ENCODE measurements at regions not wholly inside any gene's neighbourhood (a gene's known extent, or its start where the extent isn't known, plus 50 kb on each side); places are given as distances from the start of the nearest gene placed in this dataset.

DNA sequence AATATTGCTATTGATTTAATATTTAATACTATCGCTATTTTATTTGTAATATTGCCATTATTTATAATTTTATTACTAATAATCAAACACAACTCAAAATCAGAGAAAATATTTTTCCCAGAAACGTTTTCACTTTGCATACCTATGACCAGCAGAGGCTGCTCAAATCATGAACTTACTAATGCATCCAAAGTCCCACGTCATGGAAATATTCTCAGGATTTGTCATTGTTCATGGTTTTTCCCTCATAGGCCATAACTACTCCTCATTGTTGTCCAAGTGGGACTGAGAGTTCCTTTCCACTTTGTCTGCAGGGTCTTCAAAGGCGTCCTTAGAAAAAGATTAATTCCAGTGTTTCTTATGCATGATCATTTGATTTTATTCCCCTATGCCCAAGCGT lies 344.8 kb downstream of the THBS2 start:
- DNase-seq (ENCODE audit: low read depth) = peak; percentile 30

GRCh38 chr6:168908166-168908565 lies 345.5 kb downstream of the THBS2 start:
- peak; percentile 27 for DNase-seq (ENCODE audit: low read depth)

- DNase-seq (ENCODE audit: low read depth) = no peak
These were observed 347.3 kb downstream of the THBS2 start for GRCh38 chr6:168906391-168906790.

DNA sequence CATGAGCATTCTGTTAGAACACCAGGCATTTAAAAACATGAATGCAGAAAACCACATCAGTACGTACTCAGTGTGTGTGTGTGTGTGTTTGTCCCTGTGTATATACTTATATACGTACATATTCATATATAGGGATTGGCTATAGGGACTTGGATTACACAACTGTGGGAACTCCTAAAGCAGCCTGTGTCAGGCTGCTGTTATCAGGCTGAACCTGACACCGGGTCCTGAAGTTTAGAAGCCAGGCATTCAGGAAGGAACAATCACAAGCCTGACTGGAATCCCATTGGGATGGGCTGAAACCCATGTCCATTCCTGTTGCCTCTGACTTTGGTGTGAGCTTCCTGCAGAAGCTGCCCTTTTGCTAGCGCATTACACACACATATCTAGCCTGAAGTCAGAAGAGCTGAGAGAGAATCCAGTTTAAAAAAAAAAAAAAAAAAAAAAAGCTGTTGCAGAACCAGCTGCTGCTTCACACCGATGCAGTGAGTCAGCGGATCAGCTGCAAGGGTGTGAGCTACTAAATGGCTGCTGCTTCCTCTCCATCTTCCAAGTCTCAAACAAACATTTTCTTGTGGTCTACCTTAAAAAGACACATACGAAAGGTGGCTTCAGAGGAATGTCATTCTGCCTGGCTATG lies 348.1 kb downstream of the THBS2 start:
- no peak for DNase-seq (ENCODE audit: low read depth)

- DNase-seq (ENCODE audit: low read depth) = no peak
These were observed 349.9 kb downstream of the THBS2 start for GRCh38 chr6:168903613-168904345.

GRCh38 chr6:168902075-168902474 lies 351.6 kb downstream of the THBS2 start:
- no peak for DNase-seq (ENCODE audit: low read depth)

DNA sequence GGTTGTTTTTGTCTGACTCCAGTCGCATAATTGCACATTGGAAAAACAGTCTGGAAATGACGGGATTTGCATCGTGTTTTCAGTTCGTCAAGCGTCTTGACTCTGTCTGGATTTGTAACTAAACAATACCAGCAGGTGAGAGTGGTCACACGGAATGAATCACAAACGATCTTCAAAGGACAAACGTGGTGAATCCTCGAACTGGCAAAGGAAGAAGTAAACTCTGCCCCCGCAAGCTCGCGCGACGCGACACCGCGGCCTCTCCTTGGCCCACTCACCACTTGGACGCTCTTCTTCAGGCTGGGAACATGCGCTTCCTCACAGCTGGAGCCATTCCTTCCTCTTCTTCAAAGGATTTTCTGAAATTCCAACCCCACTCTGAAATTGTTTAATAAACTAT lies 352.6 kb downstream of the THBS2 start:
- no peak for DNase-seq (ENCODE audit: low read depth)

GRCh38 chr6:168896321-168896720 lies 357.3 kb downstream of the THBS2 start:
- no peak for DNase-seq (ENCODE audit: low read depth)

- peak; percentile 26 for DNase-seq (ENCODE audit: low read depth)
These were observed 358.4 kb downstream of the THBS2 start for GRCh38 chr6:168895102-168895812.

DNA sequence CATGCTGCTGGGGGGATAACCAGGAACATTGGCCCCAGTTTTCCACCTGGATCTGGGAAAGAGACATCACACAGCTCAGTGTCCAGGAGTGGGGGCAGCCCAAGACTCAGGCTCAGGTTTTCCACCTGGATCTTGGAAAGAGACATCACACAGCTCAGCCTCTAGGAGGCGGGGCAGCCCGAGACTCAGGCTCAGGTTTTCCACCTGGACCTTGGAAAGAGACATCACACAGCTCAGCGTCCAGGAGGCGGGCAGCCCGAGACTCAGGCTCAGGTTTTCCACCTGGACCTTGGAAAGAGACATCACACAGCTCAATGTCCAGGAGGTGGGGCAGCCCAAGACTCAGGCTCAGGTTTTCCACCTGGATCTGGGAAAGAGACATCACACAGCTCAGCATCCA lies 361.6 kb downstream of the THBS2 start:
- DNase-seq (ENCODE audit: low read depth) = no peak

DNA sequence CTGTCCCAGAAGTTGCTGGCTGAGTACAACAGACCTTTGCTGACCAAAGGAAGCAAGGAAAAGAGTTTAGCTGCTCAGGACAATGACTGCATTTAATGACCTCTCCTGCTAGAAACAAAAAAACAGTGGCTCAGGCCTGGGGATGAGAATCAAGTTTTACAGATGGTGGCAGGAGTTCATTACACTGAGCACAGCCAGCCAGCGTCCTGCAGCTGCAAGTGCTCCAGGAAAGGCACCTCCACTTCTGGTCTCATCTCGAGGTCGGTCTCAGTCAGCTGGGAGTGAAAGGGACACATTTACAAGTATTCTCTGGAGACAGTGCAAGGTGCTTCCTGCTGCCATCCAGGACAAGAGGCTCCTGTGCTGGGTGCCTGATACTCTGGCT lies 362.7 kb downstream of the THBS2 start:
- DNase-seq (ENCODE audit: low read depth) = no peak

DNA sequence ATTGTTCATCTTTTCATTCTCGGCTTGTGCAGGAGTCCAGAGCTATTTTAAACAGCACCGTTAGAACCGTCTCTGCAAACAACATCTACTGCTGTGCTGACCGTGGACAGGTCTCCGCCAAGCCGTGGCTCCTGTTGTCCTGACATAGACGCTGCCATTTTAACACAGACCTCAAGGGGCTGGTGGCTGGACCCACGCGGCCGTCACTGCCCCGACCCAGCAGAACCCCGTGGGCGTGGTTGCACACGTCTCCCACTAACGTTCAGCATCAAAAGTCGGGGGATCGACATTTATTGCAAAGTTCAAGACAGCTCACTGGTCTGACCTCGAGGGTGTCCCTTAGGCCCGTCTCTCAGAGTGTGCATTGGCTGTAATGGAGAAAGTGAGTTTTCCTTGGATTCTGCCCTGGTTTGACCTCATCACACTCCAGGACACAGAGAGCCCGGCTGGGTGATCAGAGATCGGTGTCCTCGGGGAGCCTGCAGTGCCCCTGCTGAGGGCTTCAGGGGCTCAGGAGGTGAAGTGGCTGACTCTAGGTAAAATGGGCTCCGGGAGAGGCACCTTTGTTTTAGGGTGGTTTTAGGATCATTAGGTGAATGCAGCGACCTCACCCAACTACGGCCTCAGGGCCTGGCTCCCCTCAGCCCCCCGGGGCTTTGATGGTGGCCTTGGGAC lies 363.2 kb downstream of the THBS2 start:
- no peak for DNase-seq (ENCODE audit: low read depth)

- no peak for DNase-seq (ENCODE audit: low read depth)
These were observed 364.8 kb downstream of the THBS2 start for GRCh38 chr6:168888786-168889345.

DNA sequence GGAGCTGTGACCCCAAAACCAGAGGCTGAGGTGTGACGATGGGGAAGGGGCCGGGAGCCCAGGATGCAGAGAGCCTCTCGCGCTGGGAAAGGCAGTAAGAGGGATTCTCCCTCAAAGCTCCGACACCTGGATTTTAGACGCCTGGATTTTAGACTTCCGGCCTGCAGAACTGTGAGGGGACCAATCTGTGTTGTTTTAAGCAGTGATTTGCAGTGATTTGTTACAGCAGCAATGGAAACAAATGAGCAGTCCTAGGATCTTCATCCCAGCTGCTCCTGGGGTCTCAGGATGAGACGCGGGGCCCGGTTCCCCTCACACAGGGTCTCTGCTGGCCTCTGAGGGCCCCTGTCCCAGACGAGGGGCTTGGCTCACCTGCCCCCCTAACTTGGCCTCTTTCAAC lies 365.5 kb downstream of the THBS2 start:
- DNase-seq (ENCODE audit: low read depth) = no peak

DNA sequence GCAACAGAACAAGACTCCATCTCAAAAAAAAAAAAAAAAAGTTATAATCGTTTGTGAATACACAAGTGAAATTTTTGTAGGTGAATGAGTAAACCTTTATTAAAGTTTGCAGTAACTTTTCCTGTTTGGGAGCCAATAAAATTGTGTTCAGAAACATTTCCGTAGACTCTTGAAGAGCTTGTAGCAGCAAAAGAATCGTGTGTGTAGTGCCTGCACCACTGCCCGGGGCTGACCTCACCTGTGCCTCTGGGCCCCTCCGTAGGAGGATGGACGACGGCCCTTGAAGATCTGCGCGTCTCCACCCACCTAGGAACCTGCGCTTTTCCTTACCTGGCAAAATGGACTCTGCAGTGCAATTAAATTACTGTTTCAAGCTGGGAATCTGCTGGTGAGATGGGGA lies 366.0 kb downstream of the THBS2 start:
- DNase-seq (ENCODE audit: low read depth) = no peak

- DNase-seq (ENCODE audit: low read depth) = no peak
These were observed 366.7 kb downstream of the THBS2 start for GRCh38 chr6:168886964-168887363.

GRCh38 chr6:168885751-168886742 lies 367.6 kb downstream of the THBS2 start:
- DNase-seq (ENCODE audit: low read depth) = no peak

DNA sequence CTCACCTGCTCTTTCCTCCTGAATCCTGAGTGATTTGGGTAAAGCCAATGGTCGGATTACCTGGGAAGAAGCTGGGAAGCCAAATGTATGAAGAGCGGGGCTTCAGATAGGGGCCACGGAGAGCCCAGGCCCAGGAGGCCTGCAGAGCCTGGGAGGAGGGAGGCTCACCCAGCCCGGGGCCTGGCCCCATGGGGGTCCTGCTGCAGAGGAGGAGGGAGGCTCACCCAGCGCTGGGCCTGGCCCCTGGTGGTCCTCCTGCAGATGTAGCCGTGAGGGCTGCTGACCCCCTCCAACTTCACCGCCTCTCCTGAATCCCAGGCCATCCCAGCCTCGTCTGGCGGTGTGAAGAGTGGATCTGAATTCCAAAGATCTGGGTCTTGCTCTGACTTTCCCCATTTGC lies 368.4 kb downstream of the THBS2 start:
- no peak for DNase-seq (ENCODE audit: low read depth)

- no peak for DNase-seq (ENCODE audit: low read depth)
These were observed 369.0 kb downstream of the THBS2 start for GRCh38 chr6:168884646-168885086.

DNA sequence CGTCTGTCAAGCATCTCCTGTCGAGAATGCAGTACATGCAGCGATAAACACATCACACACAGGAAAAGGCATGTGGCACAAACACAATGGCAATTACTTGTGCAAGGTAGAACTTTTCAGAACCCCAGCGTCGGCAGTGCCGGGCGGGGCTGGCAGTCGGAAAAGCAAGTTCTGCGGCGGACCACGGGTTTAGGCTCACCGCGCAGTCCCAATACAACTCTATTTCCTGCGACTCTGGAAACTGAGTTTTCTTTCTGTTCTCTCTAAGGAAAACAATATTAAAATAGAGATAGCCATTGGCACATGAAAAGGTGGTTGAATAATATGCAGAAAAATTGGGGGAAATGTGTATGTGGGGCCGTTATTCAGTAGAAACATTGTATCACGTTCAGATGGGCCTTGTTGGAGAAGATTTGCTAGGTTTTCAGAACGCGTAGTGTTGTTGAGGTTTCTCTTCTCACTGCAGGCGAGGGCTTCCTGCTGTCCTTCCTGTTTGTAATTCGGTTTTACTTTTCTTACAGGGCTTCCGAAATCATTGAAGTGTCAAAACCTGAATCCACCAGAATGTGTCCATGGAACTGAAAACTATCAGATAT lies 369.5 kb downstream of the THBS2 start:
- DNase-seq (ENCODE audit: low read depth) = no peak

All from non-pigmented ciliary epithelial cell (primary cell).